HuH-7.5 (cell line): ENCODE measurements at regions not wholly inside any gene's neighbourhood (a gene's known extent, or its start where the extent isn't known, plus 50 kb on each side); places are given as distances from the start of the nearest gene placed in this dataset.
"Not testable (repeated sequence)": the region's sequence is repeated elsewhere in the genome, so short reads cannot be mapped to it uniquely, and the experiment has no call there.

Experiments
- DNase-seq: peaks from one replicate; pipeline ENCODE4 v3.0.0; 2011; ENCODE audit warnings: low spot score

GRCh38 chrX:13381514-13381913, 61.7 kb upstream of the ATXN3L start:
- DNase-seq = no peak

GRCh38 chrX:13380211-13380610, 60.4 kb upstream of the ATXN3L start:
- DNase-seq = no peak

- not testable (repeated sequence) for DNase-seq
Measured at GRCh38 chrX:13378562-13379518, 59.0 kb upstream of the ATXN3L start.

GRCh38 chrX:13377550-13377934, 57.7 kb upstream of the ATXN3L start:
- DNase-seq = no peak

- DNase-seq = no peak
Measured at GRCh38 chrX:13376857-13377549, 57.1 kb upstream of the ATXN3L start.

- not testable (repeated sequence) for DNase-seq
Measured at GRCh38 chrX:13375596-13375995, 55.7 kb upstream of the ATXN3L start.

GRCh38 chrX:13374364-13374763, 54.5 kb upstream of the ATXN3L start:
- DNase-seq = no peak

GRCh38 chrX:13373431-13374187, 53.8 kb upstream of the ATXN3L start:
- DNase-seq = no peak

- DNase-seq = no peak
Measured at GRCh38 chrX:13373027-13373426, 53.2 kb upstream of the ATXN3L start.

- DNase-seq = no peak
Measured at GRCh38 chrX:13372203-13372980, 52.5 kb upstream of the ATXN3L start.

GRCh38 chrX:13371186-13371585, 51.3 kb upstream of the ATXN3L start:
- no peak for DNase-seq

GRCh38 chrX:13370713-13371112, 50.9 kb upstream of the ATXN3L start:
- no peak for DNase-seq
